AG04450 (cell line): ENCODE measurements at regions not wholly inside any gene's neighbourhood (a gene's known extent, or its start where the extent isn't known, plus 50 kb on each side); places are given as distances from the start of the nearest gene placed in this dataset.

Experiments used
- CTCF ChIA-PET: fragments of 300-600, 350-600 bp; formaldehyde crosslinking; extraction: SDS; loops from one replicate; lab custom pipeline; 2022; ENCODE audit warnings: antibody characterized with exemption, inconsistent platforms; lab: Charles Lee
- POLR2A ChIA-PET: fragments of 350-600 bp; formaldehyde crosslinking; extraction: SDS; loops from one replicate; lab custom pipeline; 2021; ENCODE audit warnings: antibody characterized with exemption, inconsistent platforms; lab: Yijun Ruan, JAX
- DNase-seq: peaks from one replicate; pipeline ENCODE4 v3.0.0-alpha.2; 2011; ENCODE audit warnings: low read depth, low spot score
- H3K27ac ChIP-seq: one replicate; pipeline ENCODE4 v1.5.1; 2012; ENCODE audit warnings: low read depth, low read length, control low read depth
- H3K27me3 ChIP-seq: one replicate; pipeline ENCODE4 v1.6.0; 2012; ENCODE audit warnings: low read length; ENCODE audit not compliant: control insufficient read depth, insufficient read depth
- H3K4me3 ChIP-seq: 2 replicates; pipeline ENCODE4 v1.5.1; 2011; ENCODE audit warnings: mild to moderate bottlenecking, low read depth, low read length, control low read depth
- H3K9me3 ChIP-seq: 2 replicates; pipeline ENCODE4 v1.5.1; 2012; ENCODE audit warnings: low read length; ENCODE audit not compliant: control insufficient read depth, insufficient read depth
- CTCF ChIP-seq: IDR thresholded peaks from 2 replicates; pipeline ENCODE4 v1.5.1; 2011; ENCODE audit warnings: low read depth, low read length, control low read depth, inconsistent platforms

- Histone ChIP-seq H3K9me3 (peaks cover 12% of the 10 kb centered on the region), H3K27me3 (no peaks in the 10 kb centered on the region), H3K4me3 (no peak overlapping the region), H3K27ac (no peak overlapping the region)
- DNase-seq, result no peak
- ChIA-PET CTCF (interaction anchor here (1.0 to 1.1 kb wide), 2 partner anchors 18 to 109 kb away, joined by 3 read pairs; no protein-coding TSS in a partner anchor), POLR2A (no interaction called here)
- TF ChIP-seq CTCF, result no peak
Measured at GRCh38 chr20:17856024-17856564, 112.5 kb downstream of the SNX5 start.

- POLR2A ChIA-PET, result interaction anchor here (0.6 to 1.0 kb wide), 4 partner anchors 11 to 190 kb away, joined by 3 to 6 read pairs (median 4); partner anchors contain the start of gene RRBP1
- DNase-seq, result no peak
- Histone ChIP-seq H3K9me3 (peaks cover 23% of the 10 kb centered on the region), H3K4me3 (no peak overlapping the region), H3K27me3 (no peaks in the 10 kb centered on the region), H3K27ac (peak overlapping the region; percentile 11)
- TF ChIP-seq CTCF, result no peak
- CTCF ChIA-PET, result interaction anchor here (0.9 kb wide), 1 partner anchor 44 kb away, joined by 3 read pairs; no protein-coding TSS in a partner anchor
Measured at GRCh38 chr20:17854307-17854903, 114.2 kb downstream of the SNX5 start.

GRCh38 chr20:17852323-17852722, 116.3 kb downstream of the SNX5 start:
- ChIA-PET CTCF (no interaction called here), POLR2A (no interaction called here)
- no peak for TF ChIP-seq CTCF
- H3K27me3 ChIP-seq, result no peaks in the 10 kb centered on the region
- H3K4me3 ChIP-seq, result no peak overlapping the region
- no peak overlapping the region for H3K27ac ChIP-seq
- H3K9me3 ChIP-seq, result peaks cover 19% of the 10 kb centered on the region
- DNase-seq, result no peak

GRCh38 chr20:17850684-17851026, 117.9 kb downstream of the SNX5 start:
- TF ChIP-seq CTCF, result no peak
- CTCF ChIA-PET, result interaction anchor here (0.8 kb wide), 1 partner anchor 168 kb away, joined by 3 read pairs; the partner anchor contains the start of gene RRBP1

More at GRCh38 chr20:17850684-17851026, 117.9 kb downstream of the SNX5 start:
- Histone ChIP-seq H3K27ac (peak overlapping the region; percentile 87), H3K27me3 (no peaks in the 10 kb centered on the region), H3K4me3 (no peak overlapping the region), H3K9me3 (peaks cover 15% of the 10 kb centered on the region)
- no peak for DNase-seq
- POLR2A ChIA-PET, result interaction anchor here (0.5 to 2.5 kb wide), 4 partner anchors 14 to 176 kb away, joined by 5 to 8 read pairs (median 6); partner anchors contain the start of gene RRBP1
